ENCODE measurements at regions not wholly inside any gene's neighbourhood (a gene's known extent, or its start where the extent isn't known, plus 50 kb on each side); places are given as distances from the start of the nearest gene placed in this dataset.

- TF ChIP-seq, protein P1, sequence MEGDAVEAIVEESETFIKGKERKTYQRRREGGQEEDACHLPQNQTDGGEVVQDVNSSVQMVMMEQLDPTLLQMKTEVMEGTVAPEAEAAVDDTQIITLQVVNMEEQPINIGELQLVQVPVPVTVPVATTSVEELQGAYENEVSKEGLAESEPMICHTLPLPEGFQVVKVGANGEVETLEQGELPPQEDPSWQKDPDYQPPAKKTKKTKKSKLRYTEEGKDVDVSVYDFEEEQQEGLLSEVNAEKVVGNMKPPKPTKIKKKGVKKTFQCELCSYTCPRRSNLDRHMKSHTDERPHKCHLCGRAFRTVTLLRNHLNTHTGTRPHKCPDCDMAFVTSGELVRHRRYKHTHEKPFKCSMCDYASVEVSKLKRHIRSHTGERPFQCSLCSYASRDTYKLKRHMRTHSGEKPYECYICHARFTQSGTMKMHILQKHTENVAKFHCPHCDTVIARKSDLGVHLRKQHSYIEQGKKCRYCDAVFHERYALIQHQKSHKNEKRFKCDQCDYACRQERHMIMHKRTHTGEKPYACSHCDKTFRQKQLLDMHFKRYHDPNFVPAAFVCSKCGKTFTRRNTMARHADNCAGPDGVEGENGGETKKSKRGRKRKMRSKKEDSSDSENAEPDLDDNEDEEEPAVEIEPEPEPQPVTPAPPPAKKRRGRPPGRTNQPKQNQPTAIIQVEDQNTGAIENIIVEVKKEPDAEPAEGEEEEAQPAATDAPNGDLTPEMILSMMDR (IDR thresholded peaks at IDR 0.05; ENCODE audit: poor library complexity): no peak
- TF ChIP-seq EZH2 (IDR thresholded peaks at IDR 0.05; ENCODE audit: borderline replicate concordance) (no peak), EZH2phosphoT487 (IDR thresholded peaks at IDR 0.05; ENCODE audit: low read depth, severe bottlenecking, unreplicated experiment) (no peak)
Observed at GRCh38 chr20:22818636-22819035, 216.5 kb upstream of the SSTR4 start.

All from hepatocyte (in vitro differentiated cells).